ENCODE measurements at regions not wholly inside any gene's neighbourhood (a gene's known extent, or its start where the extent isn't known, plus 50 kb on each side); places are given as distances from the start of the nearest gene placed in this dataset.

GRCh38 chr18:29009250-29009803 is 832.4 kb upstream of the CDH2 start:
- Histone ChIP-seq H3K27me3 (ENCODE audit: insufficient read depth, poor library complexity, severe bottlenecking) (no peaks in the 10 kb centered on the region), H3K27ac (replicated peaks) (no peak overlapping the region), H3K4me3 (replicated peaks; ENCODE audit: insufficient read depth, low read length) (no peak overlapping the region)
- DNase-seq (ENCODE audit: low read depth in 1 of 2, low spot score in 1 of 2), result no peak
- no peak for TF ChIP-seq SPI1 (IDR thresholded peaks at IDR 0.05; ENCODE audit: borderline replicate concordance, low read depth)
- TF ChIP-seq REST (IDR thresholded peaks at IDR 0.05; ENCODE audit: insufficient replicate concordance, low read depth), result no peak

GRCh38 chr18:29008809-29009208 is 831.9 kb upstream of the CDH2 start:
- H3K4me3 ChIP-seq (replicated peaks; ENCODE audit: insufficient read depth, low read length), result no peak overlapping the region
- no peak overlapping the region for H3K27ac ChIP-seq (replicated peaks)
- H3K27me3 ChIP-seq (ENCODE audit: insufficient read depth, poor library complexity, severe bottlenecking), result no peaks in the 10 kb centered on the region
- DNase-seq (ENCODE audit: low read depth in 1 of 2, low spot score in 1 of 2), result no peak
- TF ChIP-seq SPI1 (IDR thresholded peaks at IDR 0.05; ENCODE audit: borderline replicate concordance, low read depth), result no peak
- TF ChIP-seq REST (IDR thresholded peaks at IDR 0.05; ENCODE audit: insufficient replicate concordance, low read depth), result no peak
- no peak for TF ChIP-seq CTCF (IDR thresholded peaks at IDR 0.05; ENCODE audit: insufficient read depth, low read length)
- TF ChIP-seq GABPA (IDR thresholded peaks at IDR 0.05; ENCODE audit: low read depth), result no peak
- TF ChIP-seq POLR2AphosphoS5 (IDR thresholded peaks at IDR 0.05; ENCODE audit: low read depth), result no peak

- H3K27ac ChIP-seq (replicated peaks), result no peak overlapping the region
- no peak for TF ChIP-seq SPI1 (IDR thresholded peaks at IDR 0.05; ENCODE audit: borderline replicate concordance, low read depth)
- no peak for TF ChIP-seq POLR2AphosphoS5 (IDR thresholded peaks at IDR 0.05; ENCODE audit: low read depth)
- no peak for TF ChIP-seq CTCF (IDR thresholded peaks at IDR 0.05; ENCODE audit: insufficient read depth, low read length)
- no peak for DNase-seq (ENCODE audit: low read depth in 1 of 2, low spot score in 1 of 2)
- H3K27me3 ChIP-seq (ENCODE audit: insufficient read depth, poor library complexity, severe bottlenecking), result no peaks in the 10 kb centered on the region
- no peak overlapping the region for H3K4me3 ChIP-seq (replicated peaks; ENCODE audit: insufficient read depth, low read length)
Observed at GRCh38 chr18:29007986-29008654, 831.2 kb upstream of the CDH2 start.

GRCh38 chr18:29004921-29005320 is 828.0 kb upstream of the CDH2 start:
- DNase-seq (ENCODE audit: low read depth in 1 of 2, low spot score in 1 of 2), result no peak
- Histone ChIP-seq H3K4me3 (replicated peaks; ENCODE audit: insufficient read depth, low read length) (no peak overlapping the region), H3K27ac (replicated peaks) (no peak overlapping the region), H3K27me3 (ENCODE audit: insufficient read depth, poor library complexity, severe bottlenecking) (no peaks in the 10 kb centered on the region)
- TF ChIP-seq GABPA (IDR thresholded peaks at IDR 0.05; ENCODE audit: low read depth) (no peak), REST (IDR thresholded peaks at IDR 0.05; ENCODE audit: insufficient replicate concordance, low read depth) (no peak), SPI1 (IDR thresholded peaks at IDR 0.05; ENCODE audit: borderline replicate concordance, low read depth) (no peak), CTCF (IDR thresholded peaks at IDR 0.05; ENCODE audit: insufficient read depth, low read length) (no peak), POLR2AphosphoS5 (IDR thresholded peaks at IDR 0.05; ENCODE audit: low read depth) (no peak)
